ENCODE measurements at regions not wholly inside any gene's neighbourhood (a gene's known extent, or its start where the extent isn't known, plus 50 kb on each side); places are given as distances from the start of the nearest gene placed in this dataset.

GRCh38 chr9:12975496-12975895 lies 200.7 kb downstream of the LURAP1L start:
- H3K36me3 ChIP-seq, result no peaks in the 10 kb centered on the region

DNA sequence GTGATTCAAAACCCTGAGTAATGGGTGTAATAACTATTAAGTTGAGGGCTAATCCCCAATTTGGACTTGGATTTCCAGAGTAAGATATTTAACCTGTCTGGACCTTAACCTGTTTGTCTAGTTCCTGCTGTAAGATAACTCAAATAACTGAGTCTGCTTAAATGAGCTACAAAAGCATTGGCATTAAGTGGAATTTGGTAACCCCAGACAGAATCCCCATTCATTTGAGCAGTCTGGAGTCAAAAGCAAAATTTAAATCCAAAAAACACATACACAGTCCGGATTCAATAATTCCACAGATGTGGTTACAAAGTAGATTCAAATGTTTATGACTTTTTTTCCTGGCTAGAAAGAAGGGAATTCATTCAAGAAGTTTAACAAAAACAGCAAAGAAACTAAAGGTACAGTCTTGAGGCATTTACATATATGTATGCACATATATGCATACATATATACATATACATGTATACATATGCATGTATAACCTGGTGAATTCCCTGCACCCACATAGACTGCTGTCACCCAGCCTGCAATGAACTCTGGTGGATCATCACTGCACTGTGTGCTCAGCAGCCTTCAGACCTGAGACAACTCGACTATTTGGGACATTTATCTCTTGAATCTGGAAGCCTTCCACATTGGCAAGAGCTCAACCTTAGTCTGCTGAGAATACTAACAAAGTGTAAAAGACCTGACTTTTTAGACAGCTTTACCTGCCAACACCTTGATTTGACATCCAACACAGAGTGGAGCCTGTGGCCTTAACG lies 205.4 kb downstream of the LURAP1L start:
- Mint-ChIP-seq H3K4me1 (no peaks in the 10 kb centered on the region), H3K27me3 (ENCODE audit: insufficient read depth, low read depth) (no peaks in the 10 kb centered on the region), H3K4me3 (no peak overlapping the region), H3K36me3 (no peaks in the 10 kb centered on the region), H3K9me3 (peaks cover 2% of the 10 kb centered on the region), H3K27ac (no peak overlapping the region)
- DNase-seq (ENCODE audit: low spot score), result no peak
- H3K27ac ChIP-seq, result no peak overlapping the region
- H3K9ac ChIP-seq, result no peak overlapping the region
- H3K4me1 ChIP-seq, result no peaks in the 10 kb centered on the region
- H4K20me1 ChIP-seq (ENCODE audit: low read depth), result no peaks in the 10 kb centered on the region
- H3K4me2 ChIP-seq, result no peak overlapping the region
- TF ChIP-seq EZH2 (IDR thresholded peaks at IDR 0.05) (no peak), EZH2phosphoT487 (IDR thresholded peaks at IDR 0.05) (no peak), CTCF (IDR thresholded peaks at IDR 0.05) (no peak)
- no peaks in the 10 kb centered on the region for H3K36me3 ChIP-seq
- H3K4me3 ChIP-seq, result no peak overlapping the region
- no peaks in the 10 kb centered on the region for H3F3A ChIP-seq (ENCODE audit: low read depth)
- no peaks in the 10 kb centered on the region for H3K27me3 ChIP-seq
- H2AFZ ChIP-seq (replicated peaks), result no peak overlapping the region
- H3K9me3 ChIP-seq (ENCODE audit: low read depth), result no peaks in the 10 kb centered on the region
- H3K79me2 ChIP-seq (ENCODE audit: low read depth), result no peaks in the 10 kb centered on the region

More at GRCh38 chr9:12975496-12975895, 200.7 kb downstream of the LURAP1L start:
- Mint-ChIP-seq H3K27ac (no peak overlapping the region), H3K27me3 (ENCODE audit: insufficient read depth, low read depth) (no peaks in the 10 kb centered on the region), H3K9me3 (no peaks in the 10 kb centered on the region), H3K4me1 (peaks cover 10% of the 10 kb centered on the region), H3K36me3 (no peaks in the 10 kb centered on the region), H3K4me3 (no peak overlapping the region)
- Histone ChIP-seq H3K4me1 (no peaks in the 10 kb centered on the region), H3F3A (ENCODE audit: low read depth) (no peaks in the 10 kb centered on the region), H3K27me3 (no peaks in the 10 kb centered on the region), H4K20me1 (ENCODE audit: low read depth) (no peaks in the 10 kb centered on the region), H3K4me2 (no peak overlapping the region), H3K27ac (no peak overlapping the region), H3K79me2 (ENCODE audit: low read depth) (no peaks in the 10 kb centered on the region), H3K9ac (no peak overlapping the region), H3K9me3 (ENCODE audit: low read depth) (no peaks in the 10 kb centered on the region), H3K4me3 (no peak overlapping the region), H2AFZ (replicated peaks) (no peak overlapping the region)
- DNase-seq (ENCODE audit: low spot score), result no peak
- TF ChIP-seq EZH2 (IDR thresholded peaks at IDR 0.05) (no peak), CTCF (IDR thresholded peaks at IDR 0.05) (no peak), EZH2phosphoT487 (IDR thresholded peaks at IDR 0.05) (no peak)

DNA sequence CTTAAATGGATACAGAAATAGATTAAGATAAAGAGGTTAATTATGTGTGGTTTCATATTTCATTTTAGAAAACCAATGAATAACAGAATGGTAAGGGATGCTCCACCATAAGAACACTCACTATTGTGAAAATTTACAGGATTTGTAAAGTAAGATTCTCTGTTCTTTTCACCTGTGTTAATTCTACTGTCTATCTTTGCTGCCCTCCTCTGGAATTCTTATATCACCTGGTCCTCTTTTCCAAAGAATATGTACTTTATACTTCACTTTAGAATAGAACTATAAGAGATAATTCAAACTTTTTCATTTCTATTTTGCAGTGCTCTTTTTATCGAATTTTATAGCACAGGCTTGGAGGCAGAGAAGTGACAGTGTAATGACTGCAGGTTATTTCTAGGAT lies 213.4 kb downstream of the LURAP1L start:
- H4K20me1 ChIP-seq (ENCODE audit: low read depth), result no peaks in the 10 kb centered on the region
- Mint-ChIP-seq H3K36me3 (no peaks in the 10 kb centered on the region), H3K27me3 (ENCODE audit: insufficient read depth, low read depth) (no peaks in the 10 kb centered on the region)

More for the DNA sequence above, 213.4 kb downstream of the LURAP1L start:
- Histone ChIP-seq H2AFZ (replicated peaks) (no peak overlapping the region), H3K4me2 (no peak overlapping the region), H3K9me3 (ENCODE audit: low read depth) (no peaks in the 10 kb centered on the region), H3K27me3 (no peaks in the 10 kb centered on the region), H3K4me1 (no peaks in the 10 kb centered on the region), H3K79me2 (ENCODE audit: low read depth) (no peaks in the 10 kb centered on the region), H3K27ac (no peak overlapping the region), H3K9ac (no peak overlapping the region), H3K36me3 (no peaks in the 10 kb centered on the region), H3K4me3 (no peak overlapping the region), H3F3A (ENCODE audit: low read depth) (no peaks in the 10 kb centered on the region)
- TF ChIP-seq EZH2 (IDR thresholded peaks at IDR 0.05) (no peak), EZH2phosphoT487 (IDR thresholded peaks at IDR 0.05) (no peak), CTCF (IDR thresholded peaks at IDR 0.05) (no peak)
- Mint-ChIP-seq H3K9me3 (no peaks in the 10 kb centered on the region), H3K4me1 (no peaks in the 10 kb centered on the region), H3K4me3 (no peak overlapping the region), H3K27ac (no peak overlapping the region)
- DNase-seq (ENCODE audit: low spot score), result no peak
